Activated T-cell treated with anti-CD3 and anti-CD28 coated beads, Interleukin-2, amount 50 U/mL, for 24 hours (primary cell): ENCODE measurements at regions not wholly inside any gene's neighbourhood (a gene's known extent, or its start where the extent isn't known, plus 50 kb on each side); places are given as distances from the start of the nearest gene placed in this dataset.

ENCODE experiments used
- DNase-seq: peaks from one replicate; pipeline ENCODE4 v3.0.0-alpha.2; 2020
- H3K27ac Mint-ChIP-seq: 2 replicates; pipeline ENCODE4 v1.8.0; 2020; ENCODE audit warnings: mild to moderate bottlenecking, mixed read lengths
- H3K27me3 Mint-ChIP-seq: 2 replicates; pipeline ENCODE4 v1.8.0; 2020; ENCODE audit warnings: mixed read lengths
- H3K36me3 Mint-ChIP-seq: 2 replicates; pipeline ENCODE4 v1.8.0; 2020; ENCODE audit warnings: low read depth, mixed read lengths
- H3K4me1 Mint-ChIP-seq: 2 replicates; pipeline ENCODE4 v1.8.0; 2020; ENCODE audit warnings: low read depth, mixed read lengths
- H3K4me3 Mint-ChIP-seq: 2 replicates; pipeline ENCODE4 v1.8.0; 2020; ENCODE audit warnings: mild to moderate bottlenecking, moderate library complexity, mixed read lengths
- H3K9me3 Mint-ChIP-seq: 2 replicates; pipeline ENCODE4 v1.8.0; 2020; ENCODE audit warnings: mixed read lengths

- no peak overlapping the region for H3K4me3 Mint-ChIP-seq
- H3K4me1 Mint-ChIP-seq, result no peaks in the 10 kb centered on the region
- no peaks in the 10 kb centered on the region for H3K36me3 Mint-ChIP-seq
- peaks cover 2% of the 10 kb centered on the region for H3K9me3 Mint-ChIP-seq
- H3K27ac Mint-ChIP-seq, result no peak overlapping the region
- DNase-seq, result no peak
- no peaks in the 10 kb centered on the region for H3K27me3 Mint-ChIP-seq
These were observed 311.0 kb upstream of the PROX1 start for GRCh38 chr1:213676736-213677135.

GRCh38 chr1:213678348-213678747 lies 309.4 kb upstream of the PROX1 start:
- no peaks in the 10 kb centered on the region for H3K4me1 Mint-ChIP-seq

GRCh38 chr1:213678753-213679152 lies 309.0 kb upstream of the PROX1 start:
- no peaks in the 10 kb centered on the region for H3K36me3 Mint-ChIP-seq
- no peak overlapping the region for H3K27ac Mint-ChIP-seq
- H3K4me3 Mint-ChIP-seq, result no peak overlapping the region
- no peaks in the 10 kb centered on the region for H3K27me3 Mint-ChIP-seq
- no peak for DNase-seq
- H3K9me3 Mint-ChIP-seq, result peaks cover 2% of the 10 kb centered on the region
- no peaks in the 10 kb centered on the region for H3K4me1 Mint-ChIP-seq

More at GRCh38 chr1:213678348-213678747, 309.4 kb upstream of the PROX1 start:
- Mint-ChIP-seq H3K4me3 (no peak overlapping the region), H3K36me3 (no peaks in the 10 kb centered on the region), H3K9me3 (peaks cover 2% of the 10 kb centered on the region), H3K27me3 (no peaks in the 10 kb centered on the region), H3K27ac (no peak overlapping the region)
- DNase-seq, result no peak

- H3K9me3 Mint-ChIP-seq, result peaks cover 2% of the 10 kb centered on the region
- no peaks in the 10 kb centered on the region for H3K4me1 Mint-ChIP-seq
- DNase-seq, result no peak
- H3K27ac Mint-ChIP-seq, result no peak overlapping the region
- H3K4me3 Mint-ChIP-seq, result no peak overlapping the region
- H3K36me3 Mint-ChIP-seq, result no peaks in the 10 kb centered on the region
- no peaks in the 10 kb centered on the region for H3K27me3 Mint-ChIP-seq
These were observed 308.6 kb upstream of the PROX1 start for GRCh38 chr1:213679153-213679552.

- Mint-ChIP-seq H3K4me1 (no peaks in the 10 kb centered on the region), H3K27ac (no peak overlapping the region), H3K27me3 (no peaks in the 10 kb centered on the region), H3K36me3 (no peaks in the 10 kb centered on the region), H3K9me3 (peaks cover 2% of the 10 kb centered on the region), H3K4me3 (no peak overlapping the region)
- DNase-seq, result no peak
These were observed 307.0 kb upstream of the PROX1 start for GRCh38 chr1:213680677-213681325.

- Mint-ChIP-seq H3K27ac (no peak overlapping the region), H3K27me3 (no peaks in the 10 kb centered on the region), H3K9me3 (no peaks in the 10 kb centered on the region), H3K4me1 (no peaks in the 10 kb centered on the region), H3K36me3 (no peaks in the 10 kb centered on the region), H3K4me3 (no peak overlapping the region)
- DNase-seq, result no peak
These were observed 305.9 kb upstream of the PROX1 start for GRCh38 chr1:213681788-213682340.

- no peaks in the 10 kb centered on the region for H3K27me3 Mint-ChIP-seq
- H3K4me1 Mint-ChIP-seq, result no peaks in the 10 kb centered on the region
- H3K36me3 Mint-ChIP-seq, result no peaks in the 10 kb centered on the region
- no peaks in the 10 kb centered on the region for H3K9me3 Mint-ChIP-seq
- H3K4me3 Mint-ChIP-seq, result no peak overlapping the region
- H3K27ac Mint-ChIP-seq, result no peak overlapping the region
- DNase-seq, result no peak
These were observed 304.2 kb upstream of the PROX1 start for GRCh38 chr1:213683529-213683928.

- DNase-seq, result no peak
- Mint-ChIP-seq H3K4me3 (no peak overlapping the region), H3K9me3 (no peaks in the 10 kb centered on the region), H3K36me3 (no peaks in the 10 kb centered on the region), H3K27ac (no peak overlapping the region), H3K4me1 (no peaks in the 10 kb centered on the region), H3K27me3 (no peaks in the 10 kb centered on the region)
These were observed 303.3 kb upstream of the PROX1 start for GRCh38 chr1:213684454-213684853.

- Mint-ChIP-seq H3K27me3 (no peaks in the 10 kb centered on the region), H3K4me1 (no peaks in the 10 kb centered on the region), H3K4me3 (no peak overlapping the region), H3K27ac (no peak overlapping the region), H3K36me3 (no peaks in the 10 kb centered on the region), H3K9me3 (no peaks in the 10 kb centered on the region)
- no peak for DNase-seq
These were observed 301.7 kb upstream of the PROX1 start for GRCh38 chr1:213685992-213686582.

GRCh38 chr1:213686983-213687382 lies 300.8 kb upstream of the PROX1 start:
- H3K36me3 Mint-ChIP-seq, result no peaks in the 10 kb centered on the region
- H3K9me3 Mint-ChIP-seq, result no peaks in the 10 kb centered on the region
- H3K4me1 Mint-ChIP-seq, result no peaks in the 10 kb centered on the region

GRCh38 chr1:213687832-213688231 lies 299.9 kb upstream of the PROX1 start:
- H3K27me3 Mint-ChIP-seq, result no peaks in the 10 kb centered on the region

More at GRCh38 chr1:213686983-213687382, 300.8 kb upstream of the PROX1 start:
- Mint-ChIP-seq H3K4me3 (no peak overlapping the region), H3K27me3 (no peaks in the 10 kb centered on the region), H3K27ac (no peak overlapping the region)
- no peak for DNase-seq

GRCh38 chr1:213688655-213689054 lies 299.1 kb upstream of the PROX1 start:
- DNase-seq, result no peak
- Mint-ChIP-seq H3K4me1 (no peaks in the 10 kb centered on the region), H3K27ac (no peak overlapping the region), H3K36me3 (no peaks in the 10 kb centered on the region), H3K27me3 (no peaks in the 10 kb centered on the region), H3K4me3 (no peak overlapping the region), H3K9me3 (no peaks in the 10 kb centered on the region)

More at GRCh38 chr1:213687832-213688231, 299.9 kb upstream of the PROX1 start:
- Mint-ChIP-seq H3K9me3 (no peaks in the 10 kb centered on the region), H3K36me3 (no peaks in the 10 kb centered on the region), H3K4me1 (no peaks in the 10 kb centered on the region), H3K4me3 (no peak overlapping the region), H3K27ac (no peak overlapping the region)
- DNase-seq, result no peak

GRCh38 chr1:213689260-213689659 lies 298.5 kb upstream of the PROX1 start:
- no peaks in the 10 kb centered on the region for H3K4me1 Mint-ChIP-seq
- no peak overlapping the region for H3K4me3 Mint-ChIP-seq
- no peak for DNase-seq
- no peaks in the 10 kb centered on the region for H3K36me3 Mint-ChIP-seq
- no peak overlapping the region for H3K27ac Mint-ChIP-seq
- no peaks in the 10 kb centered on the region for H3K27me3 Mint-ChIP-seq
- no peaks in the 10 kb centered on the region for H3K9me3 Mint-ChIP-seq

GRCh38 chr1:213690341-213690917 lies 297.3 kb upstream of the PROX1 start:
- H3K27me3 Mint-ChIP-seq, result no peaks in the 10 kb centered on the region
- H3K9me3 Mint-ChIP-seq, result no peaks in the 10 kb centered on the region
- H3K4me1 Mint-ChIP-seq, result no peaks in the 10 kb centered on the region
- H3K4me3 Mint-ChIP-seq, result no peak overlapping the region
- no peak overlapping the region for H3K27ac Mint-ChIP-seq
- no peak for DNase-seq
- H3K36me3 Mint-ChIP-seq, result no peaks in the 10 kb centered on the region

- Mint-ChIP-seq H3K27me3 (no peaks in the 10 kb centered on the region), H3K27ac (no peak overlapping the region), H3K36me3 (no peaks in the 10 kb centered on the region), H3K4me3 (no peak overlapping the region), H3K9me3 (no peaks in the 10 kb centered on the region), H3K4me1 (no peaks in the 10 kb centered on the region)
- no peak for DNase-seq
These were observed 295.5 kb upstream of the PROX1 start for GRCh38 chr1:213692321-213692720.
